ENCODE measurements at regions not wholly inside any gene's neighbourhood (a gene's known extent, or its start where the extent isn't known, plus 50 kb on each side); places are given as distances from the start of the nearest gene placed in this dataset.
A peak's percentile ranks its signal among the peaks of the same experiment; 100 is the strongest.

GRCh38 chr18:68427951-68428401 lies 286.9 kb downstream of the TMX3 start:
- no peak overlapping the region for H3K4me3 ChIP-seq (ENCODE audit: low read depth, low read length)
- peak; percentile 65 for DNase-seq (ENCODE audit: low read depth)
- no peak for TF ChIP-seq CTCF (conservative IDR thresholded peaks at IDR 0.05; ENCODE audit: low read depth, low read length)

GRCh38 chr18:68426731-68427315 lies 288.1 kb downstream of the TMX3 start:
- no peak for DNase-seq (ENCODE audit: low read depth)
- no peak overlapping the region for H3K4me3 ChIP-seq (ENCODE audit: low read depth, low read length)
- no peak for TF ChIP-seq CTCF (conservative IDR thresholded peaks at IDR 0.05; ENCODE audit: low read depth, low read length)

GRCh38 chr18:68418881-68419280 lies 296.0 kb downstream of the TMX3 start:
- H3K4me3 ChIP-seq (ENCODE audit: low read depth, low read length) = no peak overlapping the region
- no peak for TF ChIP-seq CTCF (conservative IDR thresholded peaks at IDR 0.05; ENCODE audit: low read depth, low read length)
- no peak for DNase-seq (ENCODE audit: low read depth)

GRCh38 chr18:68418226-68418868 lies 296.6 kb downstream of the TMX3 start:
- no peak for TF ChIP-seq CTCF (conservative IDR thresholded peaks at IDR 0.05; ENCODE audit: low read depth, low read length)
- no peak for DNase-seq (ENCODE audit: low read depth)
- no peak overlapping the region for H3K4me3 ChIP-seq (ENCODE audit: low read depth, low read length)

- H3K4me3 ChIP-seq (ENCODE audit: low read depth, low read length) = no peak overlapping the region
- DNase-seq (ENCODE audit: low read depth) = no peak
- no peak for TF ChIP-seq CTCF (conservative IDR thresholded peaks at IDR 0.05; ENCODE audit: low read depth, low read length)
Observed at GRCh38 chr18:68417826-68418225, 297.1 kb downstream of the TMX3 start.

- H3K4me3 ChIP-seq (ENCODE audit: low read depth, low read length) = no peak overlapping the region
- no peak for TF ChIP-seq CTCF (conservative IDR thresholded peaks at IDR 0.05; ENCODE audit: low read depth, low read length)
- no peak for DNase-seq (ENCODE audit: low read depth)
Observed at GRCh38 chr18:68417166-68417799, 297.6 kb downstream of the TMX3 start.

Measured in epithelial cell of proximal tubule (primary cell).